ENCODE measurements at regions not wholly inside any gene's neighbourhood (a gene's known extent, or its start where the extent isn't known, plus 50 kb on each side); places are given as distances from the start of the nearest gene placed in this dataset.

DNA sequence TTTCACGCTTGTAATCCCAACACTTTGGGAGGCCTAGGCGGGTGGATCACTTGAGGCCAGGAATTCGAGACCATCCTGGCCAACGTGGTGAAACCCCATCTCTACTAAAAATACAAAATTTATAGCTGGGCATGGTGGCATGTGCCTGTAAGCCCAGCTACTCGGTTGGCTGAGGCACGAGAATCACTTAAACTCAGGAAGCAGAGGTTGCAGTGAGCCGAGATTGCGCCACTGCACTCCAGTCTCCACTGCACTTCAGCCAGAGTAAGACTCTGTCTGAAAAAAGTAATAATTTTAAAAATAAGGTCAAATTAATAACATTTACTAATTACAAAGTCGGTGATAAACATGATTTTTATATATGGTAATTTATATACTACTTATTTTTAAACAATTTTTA lies 155.9 kb downstream of the AXIN2 start:
- TF ChIP-seq CTCF (IDR thresholded peaks at IDR 0.05; ENCODE audit: borderline replicate concordance, extremely low read depth, low read length, poor library complexity, severe bottlenecking) (no peak), EZH2 (IDR thresholded peaks at IDR 0.05; ENCODE audit: borderline replicate concordance, low read depth, low read length, severe bottlenecking) (no peak)
- Histone ChIP-seq H3K27me3 (ENCODE audit: insufficient read depth, low read length, poor library complexity) (no peaks in the 10 kb centered on the region), H3K79me2 (ENCODE audit: insufficient read depth, low read length) (no peaks in the 10 kb centered on the region), H3K4me1 (ENCODE audit: insufficient read depth, low read length) (no peaks in the 10 kb centered on the region), H3K4me2 (ENCODE audit: insufficient read depth, low read length) (no peak overlapping the region), H2AFZ (ENCODE audit: low read depth, low read length) (no peak overlapping the region), H3K4me3 (ENCODE audit: low read depth in 1 of 2, low read length in 2 of 2) (no peak overlapping the region), H3K27ac (ENCODE audit: low read length) (no peak overlapping the region), H3K36me3 (ENCODE audit: insufficient read depth, low read length) (no peaks in the 10 kb centered on the region), H3K9ac (ENCODE audit: low read depth, low read length) (no peak overlapping the region), H3K9me3 (ENCODE audit: insufficient read depth, low read length, severe bottlenecking) (no peaks in the 10 kb centered on the region), H4K20me1 (ENCODE audit: insufficient read depth, low read length) (no peaks in the 10 kb centered on the region)
- DNase-seq = no peak
- no peak for ATAC-seq (ENCODE audit: insufficient read depth, low read depth)

DNA sequence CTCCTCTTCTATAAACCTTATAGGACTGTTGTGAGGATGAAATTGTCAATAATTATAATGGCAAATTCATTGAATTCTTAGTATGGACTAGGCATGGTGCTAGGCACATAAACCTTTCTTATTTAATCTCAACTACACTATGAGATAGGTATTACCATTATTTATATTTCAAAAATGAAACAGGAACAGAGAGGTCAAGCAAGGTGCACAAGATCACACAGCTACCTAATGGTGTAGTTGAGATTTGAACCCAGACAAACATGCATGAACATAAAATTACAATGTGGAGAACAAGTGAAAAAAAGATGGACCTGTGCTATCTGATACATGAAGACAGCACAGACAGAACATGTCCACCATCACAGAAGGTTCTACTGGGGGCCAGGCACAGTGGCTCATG lies 156.7 kb downstream of the AXIN2 start:
- no peak overlapping the region for H3K4me2 ChIP-seq (ENCODE audit: insufficient read depth, low read length)
- no peak overlapping the region for H2AFZ ChIP-seq (ENCODE audit: low read depth, low read length)
- no peaks in the 10 kb centered on the region for H3K36me3 ChIP-seq (ENCODE audit: insufficient read depth, low read length)
- no peak overlapping the region for H3K27ac ChIP-seq (ENCODE audit: low read length)
- H3K9ac ChIP-seq (ENCODE audit: low read depth, low read length) = no peak overlapping the region
- DNase-seq = no peak
- TF ChIP-seq EZH2 (IDR thresholded peaks at IDR 0.05; ENCODE audit: borderline replicate concordance, low read depth, low read length, severe bottlenecking) (no peak), CTCF (IDR thresholded peaks at IDR 0.05; ENCODE audit: borderline replicate concordance, extremely low read depth, low read length, poor library complexity, severe bottlenecking) (no peak)
- no peak overlapping the region for H3K4me3 ChIP-seq (ENCODE audit: low read depth in 1 of 2, low read length in 2 of 2)
- no peaks in the 10 kb centered on the region for H4K20me1 ChIP-seq (ENCODE audit: insufficient read depth, low read length)
- no peaks in the 10 kb centered on the region for H3K9me3 ChIP-seq (ENCODE audit: insufficient read depth, low read length, severe bottlenecking)
- H3K27me3 ChIP-seq (ENCODE audit: insufficient read depth, low read length, poor library complexity) = no peaks in the 10 kb centered on the region
- no peaks in the 10 kb centered on the region for H3K4me1 ChIP-seq (ENCODE audit: insufficient read depth, low read length)
- H3K79me2 ChIP-seq (ENCODE audit: insufficient read depth, low read length) = no peaks in the 10 kb centered on the region
- ATAC-seq (ENCODE audit: insufficient read depth, low read depth) = no peak

- ATAC-seq (ENCODE audit: insufficient read depth, low read depth) (no peak), DNase-seq (no peak)
- Histone ChIP-seq H3K27ac (ENCODE audit: low read length) (no peak overlapping the region), H2AFZ (ENCODE audit: low read depth, low read length) (no peak overlapping the region), H3K4me1 (ENCODE audit: insufficient read depth, low read length) (no peaks in the 10 kb centered on the region), H3K4me3 (ENCODE audit: low read depth in 1 of 2, low read length in 2 of 2) (no peak overlapping the region), H3K9ac (ENCODE audit: low read depth, low read length) (no peak overlapping the region), H3K27me3 (ENCODE audit: insufficient read depth, low read length, poor library complexity) (no peaks in the 10 kb centered on the region), H3K9me3 (ENCODE audit: insufficient read depth, low read length, severe bottlenecking) (no peaks in the 10 kb centered on the region), H3K4me2 (ENCODE audit: insufficient read depth, low read length) (no peak overlapping the region), H3K79me2 (ENCODE audit: insufficient read depth, low read length) (no peaks in the 10 kb centered on the region), H3K36me3 (ENCODE audit: insufficient read depth, low read length) (no peaks in the 10 kb centered on the region), H4K20me1 (ENCODE audit: insufficient read depth, low read length) (no peaks in the 10 kb centered on the region)
- TF ChIP-seq CTCF (IDR thresholded peaks at IDR 0.05; ENCODE audit: borderline replicate concordance, extremely low read depth, low read length, poor library complexity, severe bottlenecking) = no peak
- no peak for TF ChIP-seq EZH2 (IDR thresholded peaks at IDR 0.05; ENCODE audit: borderline replicate concordance, low read depth, low read length, severe bottlenecking)
Observed at GRCh38 chr17:65403626-65404025, 157.8 kb downstream of the AXIN2 start.

Data from DND-41 (cell line).